Prostate gland (tissue), 2 donors: ENCODE measurements at regions not wholly inside any gene's neighbourhood (a gene's known extent, or its start where the extent isn't known, plus 50 kb on each side); places are given as distances from the start of the nearest gene placed in this dataset.

Experiments
- DNase-seq: peaks from one replicate; pipeline ENCODE4 v3.0.0-alpha.2; 2019; ENCODE audit warnings: low spot score
- H3K27ac ChIP-seq, 2 donors: fragments of 200-600 bp; sonication (generic); 2 replicates each; pipeline ENCODE4 v1.5.1; 2017 to 2019
- H3K27me3 ChIP-seq: fragments of 200-600 bp; sonication (generic); replicated peaks from 2 replicates; pipeline ENCODE4 v1.5.1; 2019; ENCODE audit not compliant: insufficient read depth
- H3K36me3 ChIP-seq, 2 donors: fragments of 200-600 bp; sonication (generic); 1 replicate in 1 of 2; 2 replicates in 1 of 2; pipeline versions ENCODE4 v1.5.1 to v1.8.1; 2017 to 2019
- H3K4me1 ChIP-seq: fragments of 200-600 bp; sonication (generic); replicated peaks from 2 replicates; pipeline ENCODE4 v1.5.1; 2019
- H3K4me3 ChIP-seq, 2 donors: fragments of 200-600 bp; sonication (generic); 2 replicates each; pipeline ENCODE4 v1.5.1; 2017 to 2019
- H3K9me3 ChIP-seq: fragments of 200-600 bp; sonication (generic); 2 replicates; pipeline ENCODE4 v1.5.1; 2017
- POLR2A ChIP-seq: fragments of 450-650 bp; IDR thresholded peaks from one replicate; pipeline ENCODE4 v1.6.1; 2016; ENCODE audit warnings: antibody characterized with exemption, mild to moderate bottlenecking
- POLR2AphosphoS5 ChIP-seq: sonication (generic); formaldehyde crosslinking; IDR thresholded peaks from one replicate; pipeline ENCODE4 v1.6.1; 2017; ENCODE audit warnings: antibody characterized with exemption
- WGBS: methylation state at CpG from one replicate; pipeline ENCODE4 v1.1.5; 2018; 5-methylcytosine and 5-hydroxymethylcytosine counted together
- intact Hi-C: fragments of 100-400 bp; cut with DNase I; formaldehyde crosslinking; loops from one replicate; pipeline ENCODE4 v1.14.2; 2022
- TF ChIP-seq, protein P1 (sequence below), 4 experiments: fragments of 200-600 bp in 2 of 4; fragments of 450-650 bp in 2 of 4; sonication (generic) in 2 of 4; IDR thresholded peaks; 1 replicate in 3 of 4; 2 replicates in 1 of 4; pipeline ENCODE4 v1.5.1; 2016 to 2019; ENCODE audit warnings: antibody characterized with exemption in 4 of 4, mild to moderate bottlenecking in 2 of 4, moderate library complexity in 2 of 4

DNA sequence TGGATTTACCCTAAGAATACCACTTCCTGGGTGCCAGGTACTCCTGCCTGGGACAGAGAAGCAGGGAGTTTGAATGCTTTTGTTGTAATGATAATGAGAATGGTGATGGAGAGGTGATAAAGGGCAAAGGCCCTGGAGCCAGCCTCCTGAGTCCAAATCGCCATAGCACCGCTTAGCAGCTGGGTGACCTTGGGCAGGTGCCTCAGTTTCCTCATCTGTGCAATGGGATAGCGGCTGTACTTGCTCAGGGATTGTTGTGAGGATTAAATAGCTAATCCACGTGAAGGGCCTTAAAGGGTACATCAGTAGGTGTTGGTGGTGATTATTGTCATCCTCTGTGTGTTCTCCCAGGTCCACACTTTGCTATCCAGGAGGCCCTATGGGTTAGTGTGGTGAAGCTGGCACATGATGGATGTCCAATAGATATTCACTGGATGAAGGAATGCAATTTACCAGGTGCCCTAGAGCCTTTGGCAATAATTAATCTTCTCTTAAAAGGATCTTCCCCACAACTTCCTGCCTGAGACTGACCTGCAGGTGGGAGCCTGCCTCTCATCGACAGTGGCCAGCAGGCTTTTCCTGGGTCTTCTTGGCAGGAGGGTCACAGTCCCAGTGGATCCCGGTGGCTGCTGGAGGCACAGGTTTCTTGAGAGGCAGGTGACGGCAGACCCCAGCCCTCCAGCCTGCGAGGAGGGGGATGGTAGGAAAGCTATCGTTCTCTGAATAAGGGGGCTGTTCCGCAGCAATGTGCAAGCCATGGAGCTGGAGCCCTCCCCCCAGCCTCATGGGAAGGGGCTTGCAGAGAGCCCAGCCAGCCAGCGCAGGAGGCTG is 160.2 kb downstream of the MACROH2A1 start:
- intact Hi-C loops = no loop called here
- WGBS = 83% methylated on average over 11 of the region's 11 CpGs
- Histone ChIP-seq H3K27me3 (no peaks in the 10 kb centered on the region), H3K27ac (no peak overlapping the region), H3K9me3 (no peaks in the 10 kb centered on the region), H3K4me3 (no peak overlapping the region), H3K36me3 (no peaks in the 10 kb centered on the region), H3K4me1 (no peaks in the 10 kb centered on the region)
- DNase-seq = no peak
- TF ChIP-seq POLR2A (no peak), POLR2AphosphoS5 (no peak)
- TF ChIP-seq, protein P1, sequence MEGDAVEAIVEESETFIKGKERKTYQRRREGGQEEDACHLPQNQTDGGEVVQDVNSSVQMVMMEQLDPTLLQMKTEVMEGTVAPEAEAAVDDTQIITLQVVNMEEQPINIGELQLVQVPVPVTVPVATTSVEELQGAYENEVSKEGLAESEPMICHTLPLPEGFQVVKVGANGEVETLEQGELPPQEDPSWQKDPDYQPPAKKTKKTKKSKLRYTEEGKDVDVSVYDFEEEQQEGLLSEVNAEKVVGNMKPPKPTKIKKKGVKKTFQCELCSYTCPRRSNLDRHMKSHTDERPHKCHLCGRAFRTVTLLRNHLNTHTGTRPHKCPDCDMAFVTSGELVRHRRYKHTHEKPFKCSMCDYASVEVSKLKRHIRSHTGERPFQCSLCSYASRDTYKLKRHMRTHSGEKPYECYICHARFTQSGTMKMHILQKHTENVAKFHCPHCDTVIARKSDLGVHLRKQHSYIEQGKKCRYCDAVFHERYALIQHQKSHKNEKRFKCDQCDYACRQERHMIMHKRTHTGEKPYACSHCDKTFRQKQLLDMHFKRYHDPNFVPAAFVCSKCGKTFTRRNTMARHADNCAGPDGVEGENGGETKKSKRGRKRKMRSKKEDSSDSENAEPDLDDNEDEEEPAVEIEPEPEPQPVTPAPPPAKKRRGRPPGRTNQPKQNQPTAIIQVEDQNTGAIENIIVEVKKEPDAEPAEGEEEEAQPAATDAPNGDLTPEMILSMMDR (IDR thresholded peaks at IDR 0.05) = no peak

DNA sequence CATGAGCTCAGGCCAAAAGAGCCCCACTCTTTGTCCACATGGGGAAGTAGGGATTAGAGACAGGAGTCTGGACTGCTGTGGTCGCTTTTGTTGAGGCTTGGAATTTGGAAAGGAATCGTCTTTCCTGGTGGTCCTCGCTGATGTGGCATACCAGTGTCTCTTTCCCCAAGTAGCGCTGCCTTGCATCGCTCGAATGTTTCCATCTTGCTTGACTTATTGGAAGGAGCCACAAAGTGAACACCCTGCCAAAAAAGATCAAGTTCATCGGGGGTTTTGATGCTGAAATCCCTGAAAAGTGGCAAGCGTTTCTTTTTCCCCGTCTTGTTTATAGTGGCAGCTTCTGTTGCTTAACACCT is 161.3 kb downstream of the MACROH2A1 start:
- no peaks in the 10 kb centered on the region for H3K27me3 ChIP-seq
- H3K27ac ChIP-seq = no peak overlapping the region
- TF ChIP-seq POLR2AphosphoS5 (no peak), POLR2A (no peak)
- TF ChIP-seq, protein P1 (IDR thresholded peaks at IDR 0.05) = no peak
- intact Hi-C loops = no loop called here
- no peaks in the 10 kb centered on the region for H3K36me3 ChIP-seq
- H3K4me3 ChIP-seq = no peak overlapping the region
- WGBS = 89% methylated on average over 9 of the region's 9 CpGs
- DNase-seq = no peak
- no peaks in the 10 kb centered on the region for H3K9me3 ChIP-seq
- H3K4me1 ChIP-seq = no peaks in the 10 kb centered on the region

DNA sequence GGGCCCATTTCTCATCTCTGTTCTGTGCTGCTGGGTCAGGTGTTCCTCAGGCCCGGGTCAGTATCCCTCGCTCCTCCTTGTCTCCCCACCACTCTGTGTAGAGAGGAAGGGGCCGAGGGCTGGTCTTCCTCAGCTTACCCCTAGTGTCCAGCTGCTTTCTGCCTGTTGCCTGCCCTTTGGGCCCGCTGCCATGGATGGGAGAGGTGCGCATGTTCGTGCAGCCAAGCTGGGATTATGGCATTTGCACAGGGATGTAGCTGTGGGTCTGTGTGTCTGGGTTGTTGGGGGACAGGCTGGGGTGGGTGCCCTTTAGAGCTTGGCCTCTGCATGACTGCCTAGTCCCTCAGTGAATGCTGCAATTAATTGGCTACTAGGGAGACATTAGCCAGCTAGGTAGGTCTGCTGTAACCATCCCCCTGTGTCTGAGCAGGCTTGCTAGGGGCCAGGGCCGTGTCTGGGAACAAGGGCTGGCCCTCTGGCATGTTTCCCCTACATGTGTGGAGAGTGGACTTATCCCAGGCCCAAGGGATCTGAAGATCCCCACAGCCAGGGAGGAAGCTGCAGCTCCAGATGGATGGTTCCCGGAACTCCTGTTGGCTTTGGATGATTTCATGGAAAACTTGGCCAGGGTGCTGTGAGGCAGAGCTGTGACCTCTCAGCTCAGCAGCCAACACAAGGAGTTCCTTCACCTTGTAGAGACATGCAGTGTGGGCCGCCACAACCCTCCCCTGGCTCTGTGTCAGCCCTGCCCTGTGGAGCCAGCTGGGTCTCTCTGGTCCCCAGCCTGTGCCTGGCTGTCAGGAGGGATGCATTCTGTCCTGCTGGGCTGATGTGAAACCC is 161.9 kb downstream of the MACROH2A1 start:
- DNase-seq = no peak
- 69% methylated on average over 9 of the region's 9 CpGs for WGBS
- no peaks in the 10 kb centered on the region for H3K4me1 ChIP-seq
- no peaks in the 10 kb centered on the region for H3K36me3 ChIP-seq
- TF ChIP-seq, protein P1 (IDR thresholded peaks at IDR 0.05) = no peak
- TF ChIP-seq POLR2AphosphoS5 = no peak
- no peak for TF ChIP-seq POLR2A
- no peaks in the 10 kb centered on the region for H3K9me3 ChIP-seq
- H3K27me3 ChIP-seq = no peaks in the 10 kb centered on the region
- intact Hi-C loops = no loop called here
- H3K4me3 ChIP-seq = no peak overlapping the region
- H3K27ac ChIP-seq = no peak overlapping the region

DNA sequence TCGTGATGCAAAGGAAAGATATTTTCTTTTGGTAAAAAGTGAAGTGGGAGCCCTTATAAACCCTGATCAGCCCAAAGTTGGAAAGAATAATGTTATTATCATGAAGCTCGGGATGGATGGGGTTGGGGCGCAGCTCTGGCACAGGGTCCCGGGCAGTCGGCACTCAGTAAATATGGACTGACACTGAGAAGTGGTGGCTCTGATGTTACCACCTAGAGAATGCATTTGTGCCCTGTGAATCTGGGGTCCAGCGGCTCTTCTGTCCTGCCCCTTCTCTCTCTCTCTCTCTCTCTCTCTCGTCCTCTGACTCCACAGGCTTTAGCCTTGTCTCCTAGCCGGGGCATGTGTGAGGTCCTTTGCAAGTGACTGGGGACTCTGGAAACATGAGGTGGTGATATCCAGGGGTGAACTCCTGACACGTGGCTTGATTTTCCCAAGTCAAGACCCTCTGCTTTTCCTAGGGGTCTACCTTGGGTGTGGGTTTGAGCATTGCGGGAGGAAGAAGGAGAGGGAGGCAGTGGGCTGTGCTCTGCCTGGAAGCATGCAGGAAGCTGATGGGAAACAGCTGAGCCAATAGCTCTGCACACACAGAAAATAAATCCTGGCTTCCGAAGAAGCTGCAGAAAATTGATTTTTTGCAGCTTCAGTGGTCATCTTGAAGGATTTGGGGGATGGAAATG is 162.7 kb downstream of the MACROH2A1 start:
- DNase-seq = no peak
- intact Hi-C loops = no loop called here
- Histone ChIP-seq H3K27me3 (no peaks in the 10 kb centered on the region), H3K9me3 (no peaks in the 10 kb centered on the region), H3K36me3 (no peaks in the 10 kb centered on the region), H3K4me3 (no peak overlapping the region), H3K27ac (no peak overlapping the region), H3K4me1 (no peaks in the 10 kb centered on the region)
- 86% methylated on average over 11 of the region's 11 CpGs for WGBS
- TF ChIP-seq, protein P1 (IDR thresholded peaks at IDR 0.05) = no peak
- no peak for TF ChIP-seq POLR2A
- no peak for TF ChIP-seq POLR2AphosphoS5
